ENCODE measurements at regions not wholly inside any gene's neighbourhood (a gene's known extent, or its start where the extent isn't known, plus 50 kb on each side); places are given as distances from the start of the nearest gene placed in this dataset.
A peak's percentile ranks its signal among the peaks of the same experiment; 100 is the strongest.
"Not testable (repeated sequence)": the region's sequence is repeated elsewhere in the genome, so short reads cannot be mapped to it uniquely, and the experiment has no call there.

- no CpG with 5 or more reads among the region's 3 CpGs for WGBS (ENCODE audit: insufficient coverage)
- Histone ChIP-seq H3K4me3 (ENCODE audit: low read length) (no peak overlapping the region), H3K9me3 (replicated peaks; ENCODE audit: control insufficient read depth, low read depth, low read length) (peaks cover 5% of the 10 kb centered on the region), H3K4me1 (ENCODE audit: control insufficient read depth, insufficient read depth, low read length) (no peaks in the 10 kb centered on the region), H3K36me3 (ENCODE audit: control insufficient read depth, insufficient read depth, low read length) (no peaks in the 10 kb centered on the region), H3K27ac (ENCODE audit: low read length) (no peak overlapping the region), H3K27me3 (ENCODE audit: control insufficient read depth, insufficient read depth, low read length) (no peaks in the 10 kb centered on the region)
- DNase-seq = peak; percentile 28
These were observed 66.6 kb downstream of the LACC1 start for GRCh38 chr13:43946281-43946680.

- 50% methylated on average over 1 of the region's 3 CpGs for WGBS (ENCODE audit: insufficient coverage)
- no peak for DNase-seq
- Histone ChIP-seq H3K4me3 (ENCODE audit: low read length) (no peak overlapping the region), H3K27ac (ENCODE audit: low read length) (no peak overlapping the region), H3K27me3 (ENCODE audit: control insufficient read depth, insufficient read depth, low read length) (no peaks in the 10 kb centered on the region), H3K36me3 (ENCODE audit: control insufficient read depth, insufficient read depth, low read length) (no peaks in the 10 kb centered on the region), H3K9me3 (replicated peaks; ENCODE audit: control insufficient read depth, low read depth, low read length) (peaks cover 5% of the 10 kb centered on the region), H3K4me1 (ENCODE audit: control insufficient read depth, insufficient read depth, low read length) (no peaks in the 10 kb centered on the region)
These were observed 68.3 kb downstream of the LACC1 start for GRCh38 chr13:43947897-43948458.

GRCh38 chr13:43953370-43953769, 73.7 kb downstream of the LACC1 start:
- no peak overlapping the region for H3K27ac ChIP-seq (ENCODE audit: low read length)
- no peaks in the 10 kb centered on the region for H3K27me3 ChIP-seq (ENCODE audit: control insufficient read depth, insufficient read depth, low read length)
- peaks cover under 1% of the 10 kb centered on the region for H3K9me3 ChIP-seq (replicated peaks; ENCODE audit: control insufficient read depth, low read depth, low read length)
- H3K4me3 ChIP-seq (ENCODE audit: low read length) = no peak overlapping the region
- no peak for DNase-seq
- H3K4me1 ChIP-seq (ENCODE audit: control insufficient read depth, insufficient read depth, low read length) = no peaks in the 10 kb centered on the region
- WGBS (ENCODE audit: insufficient coverage) = no CpG with 5 or more reads among the region's 2 CpGs
- H3K36me3 ChIP-seq (ENCODE audit: control insufficient read depth, insufficient read depth, low read length) = no peaks in the 10 kb centered on the region

- not testable (repeated sequence) for H3K27ac ChIP-seq (ENCODE audit: low read length); DNase-seq; H3K9me3 ChIP-seq (replicated peaks; ENCODE audit: control insufficient read depth, low read depth, low read length); H3K27me3 ChIP-seq (ENCODE audit: control insufficient read depth, insufficient read depth, low read length); H3K4me1 ChIP-seq (ENCODE audit: control insufficient read depth, insufficient read depth, low read length); H3K36me3 ChIP-seq (ENCODE audit: control insufficient read depth, insufficient read depth, low read length); H3K4me3 ChIP-seq (ENCODE audit: low read length)
- no CpG with 5 or more reads among the region's 1 CpG for WGBS (ENCODE audit: insufficient coverage)
These were observed 77.3 kb downstream of the LACC1 start for GRCh38 chr13:43956975-43957374.

DNA sequence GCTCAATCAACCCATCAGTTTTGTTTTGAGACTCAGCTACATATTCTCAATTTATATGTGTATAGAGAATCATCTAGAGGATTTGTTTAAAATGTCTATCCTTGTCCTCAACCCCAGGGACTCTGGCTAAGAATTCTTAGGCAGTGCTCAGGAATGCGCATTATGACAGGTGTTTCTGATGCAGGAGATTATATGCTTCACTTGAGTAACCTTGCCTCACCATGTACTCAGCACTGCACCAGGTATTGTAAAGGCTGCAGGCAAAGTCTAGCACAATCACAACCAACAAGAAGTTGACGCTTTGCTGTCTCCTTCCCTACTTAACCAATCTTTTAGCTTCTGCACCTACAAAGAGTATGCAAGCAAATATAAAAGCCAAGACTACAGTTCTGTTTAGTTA, 79.6 kb downstream of the LACC1 start:
- WGBS (ENCODE audit: insufficient coverage) = 86% methylated on average over 1 of the region's 2 CpGs
- H3K4me3 ChIP-seq (ENCODE audit: low read length) = no peak overlapping the region
- no peak for DNase-seq
- no peaks in the 10 kb centered on the region for H3K4me1 ChIP-seq (ENCODE audit: control insufficient read depth, insufficient read depth, low read length)
- H3K36me3 ChIP-seq (ENCODE audit: control insufficient read depth, insufficient read depth, low read length) = no peaks in the 10 kb centered on the region
- H3K27ac ChIP-seq (ENCODE audit: low read length) = no peak overlapping the region
- H3K9me3 ChIP-seq (replicated peaks; ENCODE audit: control insufficient read depth, low read depth, low read length) = no peaks in the 10 kb centered on the region
- H3K27me3 ChIP-seq (ENCODE audit: control insufficient read depth, insufficient read depth, low read length) = no peaks in the 10 kb centered on the region

DNA sequence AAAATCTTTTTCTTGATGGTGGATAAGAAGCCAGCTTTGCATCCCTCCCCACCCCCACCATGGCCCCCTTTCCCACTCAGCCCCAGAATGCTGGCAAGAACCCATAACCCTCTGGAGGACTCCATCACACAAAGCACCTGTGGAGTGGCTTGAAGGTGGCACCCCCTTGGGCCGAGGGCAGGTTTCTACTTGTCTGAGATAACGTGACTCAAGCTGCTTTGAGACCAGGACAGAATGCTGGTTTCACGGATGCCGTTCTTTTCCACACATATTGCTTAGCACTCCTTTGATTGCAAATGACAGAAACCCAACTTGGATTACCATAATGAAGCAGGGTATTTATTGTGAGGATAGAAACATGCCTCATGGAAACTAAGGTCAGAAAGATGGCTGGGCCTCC, 82.2 kb downstream of the LACC1 start:
- no peaks in the 10 kb centered on the region for H3K9me3 ChIP-seq (replicated peaks; ENCODE audit: control insufficient read depth, low read depth, low read length)
- no peaks in the 10 kb centered on the region for H3K4me1 ChIP-seq (ENCODE audit: control insufficient read depth, insufficient read depth, low read length)
- H3K27me3 ChIP-seq (ENCODE audit: control insufficient read depth, insufficient read depth, low read length) = no peaks in the 10 kb centered on the region
- H3K36me3 ChIP-seq (ENCODE audit: control insufficient read depth, insufficient read depth, low read length) = no peaks in the 10 kb centered on the region
- no peak for DNase-seq
- H3K4me3 ChIP-seq (ENCODE audit: low read length) = no peak overlapping the region
- H3K27ac ChIP-seq (ENCODE audit: low read length) = no peak overlapping the region
- WGBS (ENCODE audit: insufficient coverage) = 89% methylated on average over 3 of the region's 4 CpGs

DNA sequence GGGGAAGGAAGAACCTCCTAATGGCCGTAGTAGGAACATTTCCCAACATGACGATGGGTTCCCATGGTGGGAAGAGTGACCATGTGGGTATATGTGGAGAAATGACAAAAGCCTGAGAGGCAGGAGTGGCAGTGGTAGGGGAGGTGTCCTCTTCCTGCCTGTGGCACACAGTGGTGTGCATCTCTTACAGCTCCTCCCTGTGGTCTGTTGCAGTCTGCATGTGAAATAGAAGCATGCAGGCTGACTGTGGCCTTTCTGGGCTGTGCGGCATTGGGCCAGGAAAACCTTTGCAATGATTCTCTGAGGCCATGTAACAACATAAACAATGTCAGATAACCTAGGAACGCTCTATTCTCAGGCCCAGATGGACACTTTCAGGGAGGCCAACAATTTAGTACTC, 84.0 kb downstream of the LACC1 start:
- H3K9me3 ChIP-seq (replicated peaks; ENCODE audit: control insufficient read depth, low read depth, low read length) = no peaks in the 10 kb centered on the region
- no peak for DNase-seq
- H3K4me3 ChIP-seq (ENCODE audit: low read length) = no peak overlapping the region
- no peak overlapping the region for H3K27ac ChIP-seq (ENCODE audit: low read length)
- 71% methylated on average over 3 of the region's 4 CpGs for WGBS (ENCODE audit: insufficient coverage)
- no peaks in the 10 kb centered on the region for H3K4me1 ChIP-seq (ENCODE audit: control insufficient read depth, insufficient read depth, low read length)
- H3K27me3 ChIP-seq (ENCODE audit: control insufficient read depth, insufficient read depth, low read length) = no peaks in the 10 kb centered on the region
- H3K36me3 ChIP-seq (ENCODE audit: control insufficient read depth, insufficient read depth, low read length) = no peaks in the 10 kb centered on the region

DNA sequence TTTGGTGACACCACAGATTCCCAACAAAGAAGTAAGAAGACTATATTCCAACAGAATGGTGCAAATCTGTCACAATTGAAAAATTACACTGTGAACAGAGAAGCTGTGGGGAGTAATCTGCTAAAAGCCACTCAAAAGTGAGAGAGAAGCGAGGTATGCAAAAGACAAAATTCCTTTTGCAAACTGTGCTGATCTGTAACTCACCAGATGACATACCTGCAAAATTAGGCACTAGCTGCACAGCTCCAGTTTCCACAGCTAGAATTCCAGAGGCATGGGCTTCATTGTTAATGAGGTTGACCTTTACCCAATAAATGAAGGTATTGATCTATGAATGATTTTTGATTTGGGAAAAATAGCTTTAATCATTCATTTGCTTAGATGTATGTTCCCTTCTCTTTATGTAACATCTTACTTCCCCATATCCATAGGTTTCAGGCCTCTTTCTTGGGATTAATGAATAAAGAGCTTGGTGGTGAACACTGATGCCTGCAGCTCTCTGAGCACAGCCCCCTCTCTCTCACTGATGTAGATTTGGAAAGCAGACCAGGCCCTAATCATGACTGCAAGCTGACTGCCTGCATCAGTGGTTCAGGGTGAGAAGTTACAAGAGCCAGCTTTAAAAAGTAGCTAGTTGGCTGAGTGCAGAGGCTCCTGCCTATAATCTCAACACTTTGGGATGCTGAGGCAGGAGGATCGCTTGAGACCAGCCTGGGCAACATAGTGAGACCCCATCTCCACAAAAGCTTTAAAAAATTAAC, 85.2 kb downstream of the LACC1 start:
- no peak for DNase-seq
- Histone ChIP-seq H3K4me3 (ENCODE audit: low read length) (no peak overlapping the region), H3K27ac (ENCODE audit: low read length) (no peak overlapping the region), H3K27me3 (ENCODE audit: control insufficient read depth, insufficient read depth, low read length) (no peaks in the 10 kb centered on the region), H3K36me3 (ENCODE audit: control insufficient read depth, insufficient read depth, low read length) (no peaks in the 10 kb centered on the region), H3K4me1 (ENCODE audit: control insufficient read depth, insufficient read depth, low read length) (no peaks in the 10 kb centered on the region), H3K9me3 (replicated peaks; ENCODE audit: control insufficient read depth, low read depth, low read length) (no peaks in the 10 kb centered on the region)
- WGBS (ENCODE audit: insufficient coverage) = 80% methylated on average over 1 of the region's 2 CpGs

DNA sequence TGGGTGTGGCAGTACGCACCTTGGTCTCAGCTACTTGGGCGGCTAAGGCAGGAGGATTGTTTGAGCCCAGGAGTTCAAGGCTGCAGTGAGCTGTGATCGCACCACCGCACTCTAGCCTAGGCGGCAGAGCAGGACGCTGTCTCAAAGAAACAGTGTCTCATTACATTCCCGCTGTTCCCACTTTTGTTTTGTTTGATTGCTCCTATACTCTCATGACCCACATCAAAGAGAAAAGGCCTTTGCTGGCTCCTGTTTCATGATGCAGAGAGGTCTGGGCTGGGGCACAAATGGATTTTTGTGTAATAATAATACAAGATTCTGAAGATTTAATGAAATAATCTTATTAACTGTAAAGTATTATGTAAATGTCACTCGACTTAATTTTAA, 85.7 kb downstream of the LACC1 start:
- H3K27ac ChIP-seq (ENCODE audit: low read length) = no peak overlapping the region
- no peak for DNase-seq
- H3K9me3 ChIP-seq (replicated peaks; ENCODE audit: control insufficient read depth, low read depth, low read length) = no peaks in the 10 kb centered on the region
- H3K4me3 ChIP-seq (ENCODE audit: low read length) = no peak overlapping the region
- no peaks in the 10 kb centered on the region for H3K27me3 ChIP-seq (ENCODE audit: control insufficient read depth, insufficient read depth, low read length)
- 93% methylated on average over 3 of the region's 8 CpGs for WGBS (ENCODE audit: insufficient coverage)
- H3K4me1 ChIP-seq (ENCODE audit: control insufficient read depth, insufficient read depth, low read length) = no peaks in the 10 kb centered on the region
- H3K36me3 ChIP-seq (ENCODE audit: control insufficient read depth, insufficient read depth, low read length) = no peaks in the 10 kb centered on the region

GRCh38 chr13:43968251-43968942, 88.7 kb downstream of the LACC1 start:
- not testable (repeated sequence) for H3K27me3 ChIP-seq (ENCODE audit: control insufficient read depth, insufficient read depth, low read length); H3K27ac ChIP-seq (ENCODE audit: low read length); H3K4me3 ChIP-seq (ENCODE audit: low read length); H3K9me3 ChIP-seq (replicated peaks; ENCODE audit: control insufficient read depth, low read depth, low read length); H3K4me1 ChIP-seq (ENCODE audit: control insufficient read depth, insufficient read depth, low read length); DNase-seq; H3K36me3 ChIP-seq (ENCODE audit: control insufficient read depth, insufficient read depth, low read length)
- 87% methylated on average over 52 of the region's 63 CpGs for WGBS (ENCODE audit: insufficient coverage)
